ENCODE measurements at regions not wholly inside any gene's neighbourhood (a gene's known extent, or its start where the extent isn't known, plus 50 kb on each side); places are given as distances from the start of the nearest gene placed in this dataset.

GRCh38 chr5:8784692-8785091 is 761.2 kb downstream of the SEMA5A start:
- Histone ChIP-seq H3K9me3 (no peaks in the 10 kb centered on the region), H3K4me1 (no peaks in the 10 kb centered on the region), H3K27me3 (no peaks in the 10 kb centered on the region), H3K27ac (no peak overlapping the region), H3K4me3 (no peak overlapping the region), H3K36me3 (no peaks in the 10 kb centered on the region)
- no peak for DNase-seq (ENCODE audit: low spot score)
- TF ChIP-seq CTCF (IDR thresholded peaks at IDR 0.05), result no peak

- Histone ChIP-seq H3K27me3 (no peaks in the 10 kb centered on the region), H3K4me3 (no peak overlapping the region), H3K4me1 (no peaks in the 10 kb centered on the region), H3K27ac (no peak overlapping the region), H3K36me3 (no peaks in the 10 kb centered on the region), H3K9me3 (no peaks in the 10 kb centered on the region)
- no peak for DNase-seq (ENCODE audit: low spot score)
- no peak for TF ChIP-seq CTCF (IDR thresholded peaks at IDR 0.05)
Measured at GRCh38 chr5:8788246-8788645, 757.6 kb downstream of the SEMA5A start.

GRCh38 chr5:8805653-8806052 is 740.2 kb downstream of the SEMA5A start:
- peaks cover 0 to 24% of the 10 kb centered on the region in 2 donors for H3K9me3 ChIP-seq

GRCh38 chr5:8807636-8808035 is 738.2 kb downstream of the SEMA5A start:
- no peak for TF ChIP-seq CTCF (IDR thresholded peaks at IDR 0.05)
- no peak for DNase-seq (ENCODE audit: low spot score)
- Histone ChIP-seq H3K27ac (no peak overlapping the region), H3K9me3 (peaks cover 0 to 20% of the 10 kb centered on the region in 2 donors), H3K4me3 (no peak overlapping the region), H3K4me1 (no peaks in the 10 kb centered on the region), H3K27me3 (no peaks in the 10 kb centered on the region), H3K36me3 (no peaks in the 10 kb centered on the region)

More at GRCh38 chr5:8805653-8806052, 740.2 kb downstream of the SEMA5A start:
- H3K4me1 ChIP-seq, result no peaks in the 10 kb centered on the region
- H3K27me3 ChIP-seq, result no peaks in the 10 kb centered on the region
- no peak for TF ChIP-seq CTCF (IDR thresholded peaks at IDR 0.05)
- no peak for DNase-seq (ENCODE audit: low spot score)
- H3K27ac ChIP-seq, result no peak overlapping the region
- no peak overlapping the region for H3K4me3 ChIP-seq
- no peaks in the 10 kb centered on the region for H3K36me3 ChIP-seq

- Histone ChIP-seq H3K4me1 (no peaks in the 10 kb centered on the region), H3K9me3 (no peaks in the 10 kb centered on the region)
- TF ChIP-seq CTCF (IDR thresholded peaks at IDR 0.05), result no peak
Measured at GRCh38 chr5:8811581-8811980, 734.3 kb downstream of the SEMA5A start.

GRCh38 chr5:8813180-8813579 is 732.7 kb downstream of the SEMA5A start:
- Histone ChIP-seq H3K4me3 (no peak overlapping the region), H3K4me1 (no peaks in the 10 kb centered on the region), H3K9me3 (no peaks in the 10 kb centered on the region), H3K36me3 (no peaks in the 10 kb centered on the region), H3K27me3 (no peaks in the 10 kb centered on the region), H3K27ac (no peak overlapping the region)
- no peak for DNase-seq (ENCODE audit: low spot score)
- no peak for TF ChIP-seq CTCF (IDR thresholded peaks at IDR 0.05)

More at GRCh38 chr5:8811581-8811980, 734.3 kb downstream of the SEMA5A start:
- Histone ChIP-seq H3K36me3 (no peaks in the 10 kb centered on the region), H3K27ac (no peak overlapping the region), H3K27me3 (no peaks in the 10 kb centered on the region), H3K4me3 (no peak overlapping the region)
- no peak for DNase-seq (ENCODE audit: low spot score)
